Activated effector memory CD4-positive, alpha-beta T cell treated with anti-CD3 and anti-CD28 coated beads, Interleukin-2, amount 50 U/mL, for 16 hours (primary cell): ENCODE measurements at regions not wholly inside any gene's neighbourhood (a gene's known extent, or its start where the extent isn't known, plus 50 kb on each side); places are given as distances from the start of the nearest gene placed in this dataset.

Experiments used
- DNase-seq: peaks from one replicate; pipeline ENCODE4 v3.0.0-alpha.2; 2020

- DNase-seq: no peak
These were observed 388.9 kb downstream of the PCNX1 start for GRCh38 chr14:71296184-71296583.

- DNase-seq: no peak
These were observed 393.5 kb downstream of the PCNX1 start for GRCh38 chr14:71300566-71301330.

DNA sequence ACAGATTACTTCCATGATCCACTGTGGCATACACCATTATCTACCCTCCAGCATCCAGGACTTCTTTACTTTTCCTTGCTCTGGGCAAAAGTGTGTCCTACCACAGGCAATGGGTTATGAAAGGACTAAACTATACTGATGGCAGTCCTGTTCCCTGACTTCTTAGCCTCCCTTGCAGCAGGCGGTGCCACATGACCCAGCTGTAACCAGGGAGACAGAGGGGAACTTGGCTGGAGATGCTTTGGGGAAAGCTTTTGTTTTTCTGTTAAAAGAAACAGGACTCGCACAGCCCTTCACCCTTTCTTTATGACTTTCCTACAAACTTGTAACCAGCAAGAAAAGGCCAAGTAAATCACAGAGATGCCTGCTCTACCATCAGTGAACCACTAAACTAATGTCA is 394.4 kb downstream of the PCNX1 start:
- no peak for DNase-seq

- no peak for DNase-seq
These were observed 397.4 kb downstream of the PCNX1 start for GRCh38 chr14:71304690-71305089.

- no peak for DNase-seq
These were observed 401.4 kb downstream of the PCNX1 start for GRCh38 chr14:71308671-71309070.

- DNase-seq: no peak
These were observed 402.5 kb downstream of the PCNX1 start for GRCh38 chr14:71309756-71310155.

- DNase-seq: no peak
These were observed 403.8 kb downstream of the PCNX1 start for GRCh38 chr14:71311061-71311460.

- DNase-seq: no peak
These were observed 407.5 kb downstream of the PCNX1 start for GRCh38 chr14:71314717-71315116.

DNA sequence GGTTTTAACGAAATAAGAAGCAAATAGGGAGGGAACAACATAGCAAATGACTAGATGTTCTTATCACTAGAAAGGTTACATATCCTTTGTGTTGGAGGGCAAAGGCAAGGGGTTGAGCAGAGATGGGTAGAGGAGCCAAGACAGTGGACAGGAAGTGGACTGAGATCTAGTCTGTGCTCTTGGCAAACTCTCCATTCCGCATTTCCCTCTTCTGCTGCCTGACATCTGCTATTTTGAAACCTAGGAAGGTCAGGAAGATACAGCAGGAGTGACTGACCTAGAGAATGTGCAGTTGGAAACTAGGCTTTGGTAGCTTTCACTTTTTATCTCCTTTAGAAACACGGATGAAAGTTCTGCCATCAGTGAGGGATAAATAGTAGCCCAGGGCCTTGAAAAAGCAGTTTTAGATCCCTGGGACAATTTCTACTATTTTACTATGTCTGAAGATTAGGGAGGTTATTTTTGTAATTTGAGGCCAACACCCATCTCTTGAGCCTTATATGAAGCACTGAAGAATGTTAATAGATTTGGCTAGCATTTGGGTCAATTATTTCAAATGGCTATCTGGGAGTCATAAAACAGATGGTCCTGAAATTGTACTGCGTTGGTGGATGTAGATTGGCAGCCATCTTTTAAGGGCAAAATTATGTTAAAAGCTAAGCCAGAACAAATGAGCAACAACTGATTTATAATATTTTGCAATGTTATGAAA is 410.3 kb downstream of the PCNX1 start:
- no peak for DNase-seq

DNA sequence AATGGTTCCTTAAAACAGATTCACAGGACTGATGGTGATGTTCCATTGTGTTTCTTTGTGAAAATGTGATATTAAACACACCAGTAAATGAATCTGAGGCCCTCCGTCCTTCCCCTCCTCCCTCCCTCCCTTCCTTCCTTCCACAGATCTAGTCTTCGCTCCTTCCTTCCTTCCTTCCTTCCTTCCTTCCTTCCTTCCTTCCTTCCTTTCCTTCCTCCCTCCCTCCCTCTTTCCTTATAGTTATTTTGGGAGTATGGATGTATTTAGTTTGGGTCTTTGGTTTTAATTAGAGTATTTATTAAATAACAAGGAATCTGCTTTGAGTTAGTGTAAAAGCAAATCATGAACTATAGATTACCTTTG is 410.8 kb downstream of the PCNX1 start:
- DNase-seq: no peak

- DNase-seq: no peak
These were observed 412.4 kb downstream of the PCNX1 start for GRCh38 chr14:71319666-71320065.

DNA sequence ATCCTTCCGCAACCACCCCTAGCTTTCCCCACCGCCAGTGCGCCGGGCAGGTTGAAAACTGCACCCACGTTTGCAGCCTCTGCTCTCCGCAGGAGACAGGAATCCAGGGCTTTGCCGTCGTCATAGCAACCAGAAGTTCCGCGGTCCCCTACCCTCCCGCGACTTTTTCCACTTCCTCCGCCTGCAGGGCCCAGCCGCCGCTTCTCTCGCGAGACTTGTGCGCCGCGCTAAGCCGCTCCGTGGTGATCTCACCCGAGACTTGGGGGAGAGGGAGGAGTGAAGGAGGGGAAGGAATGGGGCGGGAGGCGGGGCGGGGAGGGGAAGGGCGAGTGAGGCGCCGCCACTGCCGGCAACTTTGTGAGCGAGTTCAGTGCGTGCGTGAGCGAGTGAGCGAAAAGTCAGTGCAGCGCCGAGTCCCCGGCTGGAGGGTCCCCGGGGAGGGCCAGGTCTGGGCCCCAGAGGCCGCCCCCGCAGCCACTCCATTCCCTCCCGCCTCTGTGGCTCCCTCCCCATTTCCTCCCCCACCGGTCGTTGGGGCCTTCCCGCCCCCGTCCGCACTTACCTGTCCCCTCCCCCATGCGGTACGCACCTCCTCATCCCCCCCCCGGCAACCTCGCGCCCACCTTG is 413.0 kb downstream of the PCNX1 start, which contains the start of gene SIPA1L1:
Gene SIPA1L1, plus strand, starts transcription at position 370 of the 627 bp plus-strand sequence.
- DNase-seq: peak; percentile 99

GRCh38 chr14:71320734-71321573 is 413.7 kb downstream of the PCNX1 start:
- DNase-seq: peak; percentile 87

GRCh38 chr14:71321574-71322315 is 414.5 kb downstream of the PCNX1 start:
- DNase-seq: no peak

DNA sequence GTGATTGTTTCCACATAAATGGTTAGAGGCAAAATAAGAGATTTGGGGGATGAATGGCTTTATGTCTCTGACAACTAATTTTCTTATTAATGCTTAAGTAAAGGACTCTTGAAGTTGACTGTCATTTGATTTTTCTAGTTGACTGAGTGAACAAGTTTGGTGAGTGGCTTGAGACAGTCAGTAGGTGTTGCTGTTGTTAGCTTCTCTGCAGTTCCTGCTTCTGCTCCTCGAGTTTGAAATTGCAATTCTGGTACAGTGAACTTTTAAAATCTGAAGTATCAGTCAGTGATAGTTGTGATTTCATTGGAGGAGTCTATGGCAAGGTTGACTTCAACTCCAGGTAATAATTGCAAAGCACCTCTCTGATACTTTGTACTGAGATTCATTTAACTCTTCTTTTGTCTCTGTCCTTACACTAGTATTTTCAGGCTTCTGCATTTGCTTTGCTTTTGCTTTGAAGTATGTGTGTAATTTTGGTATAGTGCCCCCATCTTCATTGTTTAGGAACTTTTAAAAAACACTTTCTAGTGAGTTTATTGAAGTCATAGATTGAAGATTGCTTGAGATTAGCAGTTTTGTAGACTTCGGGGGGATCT is 415.5 kb downstream of the PCNX1 start:
- no peak for DNase-seq

GRCh38 chr14:71324767-71325272 is 417.6 kb downstream of the PCNX1 start:
- DNase-seq: peak; percentile 75

GRCh38 chr14:71327691-71328090 is 420.4 kb downstream of the PCNX1 start:
- no peak for DNase-seq

DNA sequence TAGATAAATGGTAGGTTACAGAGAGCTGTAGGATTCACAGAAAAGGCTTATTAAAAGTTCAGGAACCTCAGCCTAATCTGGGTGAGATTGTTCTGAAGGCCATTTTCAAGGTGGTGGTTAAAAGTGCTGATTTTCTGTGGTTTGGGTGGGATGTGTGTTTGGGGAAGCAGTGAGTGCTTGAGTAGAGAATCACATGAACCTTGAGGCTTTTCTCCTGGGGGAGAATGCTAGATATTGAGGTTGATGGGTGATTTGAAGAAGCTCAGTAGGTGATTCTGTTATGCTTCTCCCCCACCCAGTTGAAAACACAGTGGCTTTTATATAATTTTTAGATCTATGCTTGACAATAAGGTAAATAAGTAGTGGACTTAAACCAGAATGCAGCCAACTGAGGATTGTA is 420.9 kb downstream of the PCNX1 start:
- DNase-seq: no peak

DNA sequence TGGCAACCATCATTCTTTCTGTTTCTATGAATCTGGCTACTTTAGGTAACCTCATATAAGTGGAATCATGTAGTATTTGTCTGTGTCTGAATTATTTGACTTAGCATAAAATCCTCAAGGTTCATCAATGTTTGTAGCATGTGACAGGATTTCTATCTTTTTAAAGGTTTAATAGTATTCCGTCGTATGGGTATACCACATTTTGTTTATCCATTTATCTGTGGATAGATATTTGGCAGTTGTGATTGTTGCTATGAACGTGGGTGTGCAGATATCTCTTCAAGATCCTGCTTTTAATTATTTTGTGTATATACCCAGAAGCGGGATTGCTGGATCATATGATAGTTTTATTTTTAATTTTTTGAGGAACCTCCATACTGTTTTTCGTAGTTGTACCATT is 421.7 kb downstream of the PCNX1 start:
- DNase-seq: no peak

DNA sequence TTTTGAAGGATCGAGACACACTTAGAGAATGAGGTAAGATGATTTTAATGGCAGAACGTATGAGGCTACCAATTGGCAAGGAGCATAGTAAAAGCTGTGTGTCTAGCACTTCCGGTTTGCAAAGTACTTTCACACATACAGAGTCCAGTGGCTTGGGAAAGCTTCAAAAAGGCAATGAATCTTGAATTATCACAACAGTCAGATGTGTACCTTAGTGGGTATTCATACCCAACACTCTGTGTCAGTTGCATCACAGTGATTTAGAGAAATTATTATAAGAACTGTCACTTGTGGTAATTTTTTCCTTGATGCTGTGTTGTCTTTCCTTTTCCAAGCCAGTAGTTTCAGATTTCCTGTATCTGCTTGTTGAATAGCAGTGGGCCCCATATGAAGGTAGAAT is 424.1 kb downstream of the PCNX1 start:
- no peak for DNase-seq

GRCh38 chr14:71332476-71332875 is 425.2 kb downstream of the PCNX1 start:
- DNase-seq: no peak

GRCh38 chr14:71333705-71334104 is 426.4 kb downstream of the PCNX1 start:
- DNase-seq: no peak
